Gastrocnemius medialis (tissue), 4 donors: ENCODE measurements at regions not wholly inside any gene's neighbourhood (a gene's known extent, or its start where the extent isn't known, plus 50 kb on each side); places are given as distances from the start of the nearest gene placed in this dataset.

Experiments
- ATAC-seq, 2 donors: fragments of 150-250 bp; one replicate each; pipeline ENCODE4 v1.9.1; 2016
- DNase-seq, 2 donors: peaks; one replicate each; pipeline ENCODE4 v3.0.0-alpha.2; 2019
- H3K27ac ChIP-seq, 4 donors: fragments of 200-600 bp; sonication (generic); 1 replicate in 1 of 4; 2 replicates in 3 of 4; pipeline ENCODE4 v1.5.1; 2016 to 2018; ENCODE audit warnings: mild to moderate bottlenecking in 2 of 4, moderate library complexity in 1 of 4
- H3K27me3 ChIP-seq, 3 donors: fragments of 200-600 bp; sonication (generic) in 2 of 3; 1 replicate in 1 of 3; 2 replicates in 2 of 3; pipeline versions ENCODE4 v1.5.1 to v1.6.0; 2016 to 2019; ENCODE audit warnings: mild to moderate bottlenecking in 1 of 3, moderate library complexity in 1 of 3
- H3K36me3 ChIP-seq, 2 donors: fragments of 200-600 bp; sonication (generic) in 1 of 2; one replicate each; pipeline ENCODE4 v1.5.1; 2017 to 2018
- H3K4me1 ChIP-seq, 2 donors: fragments of 200-600 bp; sonication (generic) in 1 of 2; one replicate each; pipeline ENCODE4 v1.5.1; 2016 to 2017; ENCODE audit warnings: mild to moderate bottlenecking in 2 of 2
- H3K4me3 ChIP-seq, 4 donors: fragments of 200-600 bp; sonication (generic) in 3 of 4; 1 replicate in 1 of 4; 2 replicates in 3 of 4; pipeline ENCODE4 v1.5.1; 2016 to 2019; ENCODE audit warnings: mild to moderate bottlenecking in 2 of 4
- H3K9me3 ChIP-seq, 3 donors: fragments of 200-600 bp; sonication (generic) in 2 of 3; 1 replicate in 1 of 3; 2 replicates in 2 of 3; pipeline ENCODE4 v1.5.1; 2016 to 2019
- CTCF ChIP-seq, 5 experiments: fragments of 450-650 bp in 3 of 5; fragments of 200-600 bp in 2 of 5; sonication (generic) in 2 of 5; IDR thresholded peaks in 4 of 5; conservative IDR thresholded peaks in 1 of 5; 1 replicate in 4 of 5; 2 replicates in 1 of 5; pipeline ENCODE4 v1.5.1; 2016 to 2019; ENCODE audit warnings: antibody characterized with exemption in 5 of 5, mild to moderate bottlenecking in 3 of 5, moderate library complexity in 3 of 5
- POLR2A ChIP-seq, 2 donors: fragments of 450-650 bp; IDR thresholded peaks; one replicate each; pipeline ENCODE4 v1.6.1; 2017; ENCODE audit warnings: antibody characterized with exemption in 2 of 2, mild to moderate bottlenecking in 2 of 2, moderate library complexity in 2 of 2
- in situ Hi-C, 4 donors: fragments of 200-750 bp; cut with MboI; loops; one replicate each; pipeline versions ENCODE4 v1.15.0 to v1.8.0; 2017; ENCODE audit warnings: low sequenced_read_pairs in 4 of 4
- intact Hi-C: fragments of 100-400 bp; cut with DNase I; formaldehyde crosslinking; loops from one replicate; pipeline ENCODE4 v1.15.1; 2023; ENCODE audit warnings: low total_unique reads

- H3K9me3 ChIP-seq: no peaks in the 10 kb centered on the region
- DNase-seq: no peak
- H3K4me1 ChIP-seq: no peaks in the 10 kb centered on the region
- in situ Hi-C loops (no loop called here), intact Hi-C loops (no loop called here)
- no peak overlapping the region for H3K27ac ChIP-seq
- no peaks in the 10 kb centered on the region for H3K27me3 ChIP-seq
- H3K36me3 ChIP-seq: no peaks in the 10 kb centered on the region
- no peak for ATAC-seq
- TF ChIP-seq CTCF (IDR thresholded peaks at IDR 0.05 in 4 of 5, conservative IDR thresholded peaks at IDR 0.05 in 1 of 5) (no peak), POLR2A (IDR thresholded peaks at IDR 0.05) (no peak)
- H3K4me3 ChIP-seq: no peak overlapping the region
Observed at GRCh38 chr7:84841809-84842208, 345.0 kb downstream of the SEMA3D start.

GRCh38 chr7:84838857-84839256, 348.0 kb downstream of the SEMA3D start:
- no peaks in the 10 kb centered on the region for H3K27me3 ChIP-seq
- TF ChIP-seq POLR2A (IDR thresholded peaks at IDR 0.05) (no peak), CTCF (IDR thresholded peaks at IDR 0.05 in 4 of 5, conservative IDR thresholded peaks at IDR 0.05 in 1 of 5) (no peak)
- in situ Hi-C loops: no loop called here
- no peaks in the 10 kb centered on the region for H3K4me1 ChIP-seq
- no peak overlapping the region for H3K27ac ChIP-seq
- no peaks in the 10 kb centered on the region for H3K9me3 ChIP-seq
- DNase-seq (no peak), ATAC-seq (no peak)
- H3K36me3 ChIP-seq: no peaks in the 10 kb centered on the region
- H3K4me3 ChIP-seq: no peak overlapping the region
- intact Hi-C loops: no loop called here

GRCh38 chr7:84837405-84837804, 349.5 kb downstream of the SEMA3D start:
- no peaks in the 10 kb centered on the region for H3K27me3 ChIP-seq

GRCh38 chr7:84829719-84830118, 357.1 kb downstream of the SEMA3D start:
- TF ChIP-seq POLR2A (IDR thresholded peaks at IDR 0.05): no peak
- Histone ChIP-seq H3K4me3 (no peak overlapping the region), H3K9me3 (no peaks in the 10 kb centered on the region), H3K27me3 (no peaks in the 10 kb centered on the region), H3K27ac (no peak overlapping the region), H3K4me1 (no peaks in the 10 kb centered on the region), H3K36me3 (no peaks in the 10 kb centered on the region)
- no peak for DNase-seq
- in situ Hi-C loops: no loop called here
- no peak for ATAC-seq
- intact Hi-C loops: no loop called here

More at GRCh38 chr7:84837405-84837804, 349.5 kb downstream of the SEMA3D start:
- in situ Hi-C loops: no loop called here
- intact Hi-C loops: no loop called here
- no peak overlapping the region for H3K4me3 ChIP-seq
- ATAC-seq (no peak), DNase-seq (no peak)
- H3K27ac ChIP-seq: no peak overlapping the region
- H3K4me1 ChIP-seq: no peaks in the 10 kb centered on the region
- no peak for TF ChIP-seq POLR2A (IDR thresholded peaks at IDR 0.05)
- TF ChIP-seq CTCF (IDR thresholded peaks at IDR 0.05 in 4 of 5, conservative IDR thresholded peaks at IDR 0.05 in 1 of 5): no peak
- H3K36me3 ChIP-seq: no peaks in the 10 kb centered on the region
- no peaks in the 10 kb centered on the region for H3K9me3 ChIP-seq

GRCh38 chr7:84824057-84824651, 362.7 kb downstream of the SEMA3D start:
- in situ Hi-C loops (no loop called here), intact Hi-C loops (no loop called here)
- H3K36me3 ChIP-seq: no peaks in the 10 kb centered on the region
- no peak for TF ChIP-seq POLR2A (IDR thresholded peaks at IDR 0.05)
- no peak for TF ChIP-seq CTCF (IDR thresholded peaks at IDR 0.05 in 4 of 5, conservative IDR thresholded peaks at IDR 0.05 in 1 of 5)
- DNase-seq (no peak), ATAC-seq (no peak)
- H3K4me1 ChIP-seq: no peaks in the 10 kb centered on the region
- no peaks in the 10 kb centered on the region for H3K9me3 ChIP-seq
- H3K27me3 ChIP-seq: no peaks in the 10 kb centered on the region
- H3K4me3 ChIP-seq: no peak overlapping the region
- no peak overlapping the region for H3K27ac ChIP-seq
